Retinal pigment epithelial cell (primary cell): ENCODE measurements at regions not wholly inside any gene's neighbourhood (a gene's known extent, or its start where the extent isn't known, plus 50 kb on each side); places are given as distances from the start of the nearest gene placed in this dataset.

Experiments used
- DNase-seq: peaks from one replicate; pipeline ENCODE4 v3.0.0-alpha.2; 2010; ENCODE audit warnings: low read depth
- H3K4me3 ChIP-seq: 2 replicates; pipeline ENCODE4 v1.5.1; 2011; ENCODE audit warnings: mild to moderate bottlenecking, low read length, control low read depth, moderate library complexity
- TF ChIP-seq, protein P1 (sequence below): conservative IDR thresholded peaks from 2 replicates; pipeline ENCODE4 v1.5.1; 2011; ENCODE audit warnings: low read depth, low read length, control low read depth, inconsistent platforms

DNA sequence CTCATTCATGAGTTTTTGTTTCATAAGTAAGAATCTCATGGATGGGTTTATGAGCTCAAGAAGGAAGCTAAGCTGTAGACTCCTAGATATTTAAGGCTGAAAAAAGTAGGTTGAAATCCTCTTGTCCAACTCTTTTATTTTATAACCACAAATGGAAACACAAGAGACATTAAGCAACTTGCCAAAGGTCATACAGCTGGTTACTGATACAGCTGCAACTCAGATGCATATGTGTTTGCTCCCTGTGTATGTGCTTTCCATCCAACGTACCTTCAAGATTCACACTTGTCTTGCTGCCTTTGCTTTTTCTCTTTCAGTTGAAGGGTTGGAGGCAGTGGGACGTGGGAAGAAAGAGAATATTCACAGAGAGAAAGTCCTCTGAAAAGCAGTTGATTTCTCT is 153.5 kb upstream of the STMND1 start:
- TF ChIP-seq, protein P1, sequence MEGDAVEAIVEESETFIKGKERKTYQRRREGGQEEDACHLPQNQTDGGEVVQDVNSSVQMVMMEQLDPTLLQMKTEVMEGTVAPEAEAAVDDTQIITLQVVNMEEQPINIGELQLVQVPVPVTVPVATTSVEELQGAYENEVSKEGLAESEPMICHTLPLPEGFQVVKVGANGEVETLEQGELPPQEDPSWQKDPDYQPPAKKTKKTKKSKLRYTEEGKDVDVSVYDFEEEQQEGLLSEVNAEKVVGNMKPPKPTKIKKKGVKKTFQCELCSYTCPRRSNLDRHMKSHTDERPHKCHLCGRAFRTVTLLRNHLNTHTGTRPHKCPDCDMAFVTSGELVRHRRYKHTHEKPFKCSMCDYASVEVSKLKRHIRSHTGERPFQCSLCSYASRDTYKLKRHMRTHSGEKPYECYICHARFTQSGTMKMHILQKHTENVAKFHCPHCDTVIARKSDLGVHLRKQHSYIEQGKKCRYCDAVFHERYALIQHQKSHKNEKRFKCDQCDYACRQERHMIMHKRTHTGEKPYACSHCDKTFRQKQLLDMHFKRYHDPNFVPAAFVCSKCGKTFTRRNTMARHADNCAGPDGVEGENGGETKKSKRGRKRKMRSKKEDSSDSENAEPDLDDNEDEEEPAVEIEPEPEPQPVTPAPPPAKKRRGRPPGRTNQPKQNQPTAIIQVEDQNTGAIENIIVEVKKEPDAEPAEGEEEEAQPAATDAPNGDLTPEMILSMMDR: no peak
- no peak overlapping the region for H3K4me3 ChIP-seq
- no peak for DNase-seq

DNA sequence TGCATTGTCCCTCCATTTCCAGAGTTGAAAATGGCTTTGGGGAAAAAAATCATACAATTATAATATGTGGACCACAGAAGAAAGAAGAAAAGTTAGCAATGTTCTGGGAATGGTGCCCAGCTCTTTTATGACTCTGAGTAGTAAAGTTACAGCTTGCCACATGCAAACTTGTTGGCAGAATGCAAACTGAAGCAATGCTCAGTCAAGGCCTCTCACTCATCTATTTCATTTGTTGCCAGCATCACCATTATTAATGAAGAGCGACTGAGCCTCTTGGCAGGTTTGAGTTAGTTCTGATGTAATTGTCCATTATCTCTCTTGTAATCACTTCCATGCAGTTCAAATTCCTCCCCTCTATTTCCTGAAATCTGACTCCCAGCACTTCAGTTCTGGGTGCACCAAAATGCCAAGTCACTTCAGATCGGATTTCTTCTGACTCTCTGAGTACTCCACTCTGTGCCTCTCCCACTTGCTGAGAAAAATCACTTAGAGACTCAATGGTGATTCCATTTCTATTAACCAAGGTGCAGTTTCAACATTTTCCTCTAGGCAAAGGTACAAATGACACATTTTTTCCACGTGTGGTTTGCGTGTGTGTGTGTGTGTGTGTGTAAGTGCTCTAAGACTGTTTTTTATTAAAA is 154.4 kb upstream of the STMND1 start:
- TF ChIP-seq, protein P1: no peak
- H3K4me3 ChIP-seq: no peak overlapping the region
- DNase-seq: peak; percentile 75

DNA sequence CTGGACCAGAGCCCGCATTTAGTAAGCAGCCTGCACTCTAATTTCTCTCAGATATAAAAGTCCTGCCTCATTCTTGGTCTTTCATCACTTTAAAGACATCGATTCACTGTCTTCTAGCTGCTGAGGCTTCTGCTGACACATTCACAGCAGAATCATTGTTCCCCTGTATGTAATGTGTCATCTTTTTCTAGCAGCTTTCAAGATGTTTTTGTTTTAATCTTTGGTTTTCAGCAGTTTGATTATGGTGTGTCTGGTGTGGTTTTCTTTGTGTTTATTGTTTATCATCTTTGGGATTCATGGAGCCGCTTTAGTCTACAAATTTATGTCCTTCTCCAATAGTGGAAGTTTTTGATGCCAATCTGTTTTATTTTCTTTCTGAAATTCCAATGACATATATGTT is 157.3 kb upstream of the STMND1 start:
- TF ChIP-seq, protein P1: no peak
- no peak overlapping the region for H3K4me3 ChIP-seq
- no peak for DNase-seq

DNA sequence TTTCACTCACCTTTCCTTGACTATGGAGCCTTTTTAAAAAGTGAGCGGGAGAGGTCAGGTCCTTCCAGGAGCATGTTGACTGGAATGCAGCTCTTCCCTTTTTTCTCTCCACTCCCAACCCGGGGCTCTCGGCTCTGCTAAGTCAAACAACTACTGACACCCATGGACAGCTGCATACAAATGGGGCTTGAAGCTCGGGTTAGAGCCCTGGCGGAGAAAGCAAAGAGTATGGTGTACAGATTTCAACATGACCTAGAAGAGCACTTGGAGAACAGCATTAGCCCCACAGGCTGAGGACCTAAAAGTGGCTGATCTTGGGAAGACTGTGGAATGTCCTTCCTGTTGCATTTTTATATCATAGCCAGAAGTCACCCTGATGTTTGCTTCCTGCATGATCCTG is 162.0 kb upstream of the STMND1 start:
- TF ChIP-seq, protein P1: no peak
- no peak for DNase-seq
- no peak overlapping the region for H3K4me3 ChIP-seq

DNA sequence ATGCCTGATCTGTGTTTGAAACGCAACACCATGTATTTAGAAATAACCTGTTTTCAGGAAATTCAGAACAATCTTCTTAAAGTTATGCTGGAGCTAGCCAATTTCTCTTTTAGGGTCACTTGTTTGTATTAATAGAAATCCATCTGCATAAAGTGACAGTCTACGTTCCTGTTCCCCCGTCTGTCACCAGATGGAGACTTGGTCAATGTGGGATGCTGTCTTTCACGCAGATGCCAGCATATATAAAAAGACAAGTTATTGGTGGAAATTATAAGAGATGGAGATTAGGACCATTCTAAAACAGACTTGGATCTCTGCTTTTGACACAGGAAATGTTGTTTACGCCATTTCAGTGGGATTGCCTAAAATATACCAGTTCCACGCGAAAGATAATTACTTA is 162.5 kb upstream of the STMND1 start:
- TF ChIP-seq, protein P1: no peak
- H3K4me3 ChIP-seq: no peak overlapping the region
- no peak for DNase-seq

DNA sequence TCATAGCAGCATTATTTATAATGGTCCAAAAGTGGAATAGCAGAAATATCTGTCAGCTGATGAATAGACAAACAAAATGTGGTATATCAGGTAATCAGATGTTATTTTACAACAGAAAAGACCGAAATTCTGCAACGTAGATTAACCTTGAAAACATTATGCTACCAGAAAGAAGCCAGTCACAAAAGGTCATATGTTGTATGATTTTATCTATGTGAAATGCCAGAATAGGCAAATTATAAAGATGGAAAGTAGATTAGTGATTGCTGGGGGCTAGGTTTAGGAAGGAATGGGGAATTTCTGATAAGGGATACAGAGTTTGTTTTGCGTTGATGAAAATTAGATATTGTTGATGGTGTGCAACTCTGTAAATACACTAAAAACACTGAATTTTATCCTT is 165.0 kb upstream of the STMND1 start:
- H3K4me3 ChIP-seq: no peak overlapping the region
- no peak for DNase-seq
- TF ChIP-seq, protein P1: no peak

DNA sequence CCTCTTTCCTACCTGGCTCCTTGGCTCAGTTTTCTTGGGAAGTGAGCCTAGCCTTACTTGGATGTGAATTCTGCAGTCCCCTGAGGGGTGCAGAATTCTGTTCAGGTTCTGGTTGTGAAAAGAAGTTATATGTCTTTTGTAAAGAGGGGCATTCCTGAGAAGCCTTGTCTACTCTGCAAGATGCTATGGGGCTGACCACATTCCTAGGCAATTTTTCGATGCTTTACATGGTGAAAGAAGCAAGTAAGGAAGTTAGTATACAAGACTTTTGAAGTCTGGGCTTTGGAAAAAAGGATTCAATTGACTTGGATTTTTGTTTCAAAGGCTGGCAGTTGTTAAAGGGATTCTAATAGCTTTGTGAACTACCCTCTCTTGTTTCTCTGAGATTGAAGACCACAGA is 167.9 kb upstream of the STMND1 start:
- no peak overlapping the region for H3K4me3 ChIP-seq
- TF ChIP-seq, protein P1: no peak
- DNase-seq: no peak
